ENCODE measurements at regions not wholly inside any gene's neighbourhood (a gene's known extent, or its start where the extent isn't known, plus 50 kb on each side); places are given as distances from the start of the nearest gene placed in this dataset.

- Mint-ChIP-seq H3K27me3 (ENCODE audit: low read depth) (peaks cover 98% of the 10 kb centered on the region), H3K36me3 (ENCODE audit: insufficient read depth in 1 of 3, low read depth in 3 of 3) (no peaks in the 10 kb centered on the region), H3K4me1 (peaks cover 0 to 9% of the 10 kb centered on the region in 2 experiments; a peak in 2 of 4 replicates), H3K27ac (no peak overlapping the region), H3K4me3 (no peak overlapping the region), H3K9me3 (no peaks in the 10 kb centered on the region)
- no CpG with 5 or more reads among the region's 3 CpGs for WGBS (ENCODE audit: extremely low coverage, insufficient read length, low lambda C conversion rate)
- no peak for TF ChIP-seq CTCF (conservative IDR thresholded peaks at IDR 0.05)
- H4K91ac ChIP-seq (ENCODE audit: insufficient read length, low read depth, low read length), result no peak overlapping the region
- no peak overlapping the region for H3K9ac ChIP-seq (ENCODE audit: extremely low read depth, insufficient read length, low read length)
- H2BK12ac ChIP-seq (ENCODE audit: insufficient read length, low read depth, low read length), result no peak overlapping the region
- H3K56ac ChIP-seq (ENCODE audit: insufficient read length, low read depth, low read length), result no peak overlapping the region
- H3K79me2 ChIP-seq (ENCODE audit: insufficient read depth, low read length), result no peaks in the 10 kb centered on the region
- no peaks in the 10 kb centered on the region for H3K79me1 ChIP-seq (ENCODE audit: insufficient read depth, low read depth, low read length, poor library complexity, severe bottlenecking)
- H2AK5ac ChIP-seq (ENCODE audit: insufficient read length, low read length), result no peak overlapping the region
- H3K4ac ChIP-seq (ENCODE audit: low read depth, low read length), result no peak overlapping the region
- no peak overlapping the region for H2AFZ ChIP-seq (ENCODE audit: low read length)
- H2BK15ac ChIP-seq (ENCODE audit: low read depth, low read length), result no peak overlapping the region
- no peaks in the 10 kb centered on the region for H4K20me1 ChIP-seq (ENCODE audit: control insufficient read depth, insufficient read depth, insufficient read length)
- no peak overlapping the region for H2BK20ac ChIP-seq (ENCODE audit: low read depth, low read length, poor library complexity, severe bottlenecking)
- H3K23ac ChIP-seq (ENCODE audit: insufficient read length, low read depth, low read length), result no peak overlapping the region
- no peak overlapping the region for H2BK120ac ChIP-seq (ENCODE audit: low read depth, low read length, poor library complexity, severe bottlenecking)
- no peak overlapping the region for H4K8ac ChIP-seq (replicated peaks; ENCODE audit: insufficient read length, low read depth, low read length)
- H3K9me3 ChIP-seq (ENCODE audit: control insufficient read depth, low read depth, low read length), result no peaks in the 10 kb centered on the region
- no peaks in the 10 kb centered on the region; the same call in 1 of the 2 replicates for H3K4me1 ChIP-seq (ENCODE audit: insufficient read depth, low read length)
- no peak overlapping the region for H4K5ac ChIP-seq (ENCODE audit: insufficient read length, low read depth, low read length)
- H3K4me2 ChIP-seq (ENCODE audit: insufficient read depth, insufficient read length, low read length), result no peak overlapping the region
- no peak overlapping the region for H3K14ac ChIP-seq (ENCODE audit: insufficient read depth, low read length)
- H3T11ph ChIP-seq (ENCODE audit: low read length), result no peak overlapping the region
- peaks cover 6% of the 10 kb centered on the region; the same call in 1 of the 2 replicates for H3K27me3 ChIP-seq (ENCODE audit: insufficient read depth, low read length)
- H3K27ac ChIP-seq (ENCODE audit: insufficient read length, low read depth, low read length), result no peak overlapping the region
- no peak overlapping the region for H2BK5ac ChIP-seq (ENCODE audit: insufficient read length, low read length)
- H3K23me2 ChIP-seq (ENCODE audit: insufficient read length, low read depth, low read length, poor library complexity, severe bottlenecking), result no peaks in the 10 kb centered on the region
- DNase-seq, result no peak
- H3K18ac ChIP-seq (ENCODE audit: insufficient read length, low read depth, low read length), result no peak overlapping the region
Observed at GRCh38 chr22:22820076-22820475, 67.5 kb upstream of the IGLL5 start.
